GM21786 (cell line): ENCODE measurements at regions not wholly inside any gene's neighbourhood (a gene's known extent, or its start where the extent isn't known, plus 50 kb on each side); places are given as distances from the start of the nearest gene placed in this dataset.

Experiments used
- ATAC-seq: cut with Tn5 transposase; IDR thresholded peaks from one replicate; pipeline ENCODE4 v1.9.1; 2021; ENCODE audit not compliant: unreplicated experiment

- no peak for ATAC-seq
Observed at GRCh38 chr10:10772411-10772810, 245.3 kb upstream of the CELF2 start.

- no peak for ATAC-seq
Observed at GRCh38 chr10:10772874-10773508, 244.7 kb upstream of the CELF2 start.

GRCh38 chr10:10774416-10774815 is 243.3 kb upstream of the CELF2 start:
- ATAC-seq = no peak

- no peak for ATAC-seq
Observed at GRCh38 chr10:10776363-10776762, 241.3 kb upstream of the CELF2 start.

GRCh38 chr10:10777279-10777678 is 240.4 kb upstream of the CELF2 start:
- no peak for ATAC-seq

GRCh38 chr10:10777723-10778122 is 239.9 kb upstream of the CELF2 start:
- no peak for ATAC-seq

- ATAC-seq = no peak
Observed at GRCh38 chr10:10778959-10779358, 238.7 kb upstream of the CELF2 start.

GRCh38 chr10:10779511-10779910 is 238.2 kb upstream of the CELF2 start:
- no peak for ATAC-seq

GRCh38 chr10:10780746-10781145 is 236.9 kb upstream of the CELF2 start:
- no peak for ATAC-seq

- ATAC-seq = no peak
Observed at GRCh38 chr10:10782603-10783002, 235.1 kb upstream of the CELF2 start.

GRCh38 chr10:10785627-10786026 is 232.0 kb upstream of the CELF2 start:
- ATAC-seq = no peak

- ATAC-seq = no peak
Observed at GRCh38 chr10:10786109-10787090, 231.3 kb upstream of the CELF2 start.

GRCh38 chr10:10787586-10787985 is 230.1 kb upstream of the CELF2 start:
- ATAC-seq = no peak

- ATAC-seq = no peak
Observed at GRCh38 chr10:10788761-10789160, 228.9 kb upstream of the CELF2 start.

- ATAC-seq = no peak
Observed at GRCh38 chr10:10791869-10792268, 225.8 kb upstream of the CELF2 start.

GRCh38 chr10:10792681-10793080 is 225.0 kb upstream of the CELF2 start:
- ATAC-seq = no peak

- ATAC-seq = no peak
Observed at GRCh38 chr10:10794046-10794445, 223.6 kb upstream of the CELF2 start.

- no peak for ATAC-seq
Observed at GRCh38 chr10:10794791-10795191, 222.9 kb upstream of the CELF2 start.

GRCh38 chr10:10796061-10796773 is 221.5 kb upstream of the CELF2 start:
- no peak for ATAC-seq

GRCh38 chr10:10796774-10797415 is 220.8 kb upstream of the CELF2 start:
- ATAC-seq = no peak

- ATAC-seq = no peak
Observed at GRCh38 chr10:10797513-10797912, 220.2 kb upstream of the CELF2 start.
